Activated CD4-positive, alpha-beta T cell treated with anti-CD3 and anti-CD28 coated beads, Interleukin-2, amount 10 ng/mL, durations not matched to agents 24 days and 14 days (primary cell): ENCODE measurements at regions not wholly inside any gene's neighbourhood (a gene's known extent, or its start where the extent isn't known, plus 50 kb on each side); places are given as distances from the start of the nearest gene placed in this dataset.

Experiments used
- DNase-seq: peaks from one replicate; pipeline ENCODE4 v3.0.0; 2022
- H3K27ac Mint-ChIP-seq: one replicate; pipeline ENCODE4 v1.8.0; 2022; ENCODE audit warnings: mild to moderate bottlenecking, mixed read lengths
- H3K27me3 Mint-ChIP-seq: one replicate; pipeline ENCODE4 v1.8.0; 2022; ENCODE audit warnings: mixed read lengths
- H3K36me3 Mint-ChIP-seq: one replicate; pipeline ENCODE4 v1.8.0; 2022; ENCODE audit warnings: low read depth, mild to moderate bottlenecking, mixed read lengths
- H3K4me1 Mint-ChIP-seq: one replicate; pipeline ENCODE4 v1.8.0; 2021; ENCODE audit warnings: mixed read lengths
- H3K4me3 Mint-ChIP-seq: one replicate; pipeline ENCODE4 v1.8.0; 2022; ENCODE audit warnings: mild to moderate bottlenecking, moderate library complexity, mixed read lengths
- H3K9me3 Mint-ChIP-seq: one replicate; pipeline ENCODE4 v1.8.0; 2021; ENCODE audit warnings: mixed read lengths
- intact Hi-C: fragments of 100-400 bp; cut with micrococcal nuclease; formaldehyde crosslinking; loops from one replicate; pipeline ENCODE4 v1.15.1; 2023

DNA sequence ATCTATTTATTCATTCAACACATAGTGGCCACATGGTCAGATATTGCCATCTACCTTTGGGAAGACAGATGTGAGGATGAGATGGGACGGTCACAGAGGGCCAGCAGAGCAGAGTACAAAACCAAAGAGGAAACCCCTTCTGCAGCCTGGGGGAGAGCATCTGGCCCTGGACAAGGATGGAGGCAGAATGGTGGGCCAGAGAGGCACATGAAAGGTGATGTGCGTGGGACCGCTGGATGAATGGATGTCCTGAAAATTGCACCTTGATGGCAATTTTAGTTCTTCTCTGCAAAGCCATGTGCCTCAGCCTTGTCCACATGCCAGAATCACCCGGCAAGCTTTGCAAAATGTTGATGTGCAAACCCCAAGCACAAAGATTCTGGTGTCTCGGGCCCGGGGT lies 77.4 kb upstream of the CD93 start:
- H3K4me3 Mint-ChIP-seq = no peak overlapping the region
- no peaks in the 10 kb centered on the region for H3K9me3 Mint-ChIP-seq
- no peak overlapping the region for H3K27ac Mint-ChIP-seq
- DNase-seq = no peak
- peaks cover 4% of the 10 kb centered on the region for H3K27me3 Mint-ChIP-seq
- intact Hi-C loops = no loop called here
- H3K4me1 Mint-ChIP-seq = peaks cover 16% of the 10 kb centered on the region
- no peaks in the 10 kb centered on the region for H3K36me3 Mint-ChIP-seq

DNA sequence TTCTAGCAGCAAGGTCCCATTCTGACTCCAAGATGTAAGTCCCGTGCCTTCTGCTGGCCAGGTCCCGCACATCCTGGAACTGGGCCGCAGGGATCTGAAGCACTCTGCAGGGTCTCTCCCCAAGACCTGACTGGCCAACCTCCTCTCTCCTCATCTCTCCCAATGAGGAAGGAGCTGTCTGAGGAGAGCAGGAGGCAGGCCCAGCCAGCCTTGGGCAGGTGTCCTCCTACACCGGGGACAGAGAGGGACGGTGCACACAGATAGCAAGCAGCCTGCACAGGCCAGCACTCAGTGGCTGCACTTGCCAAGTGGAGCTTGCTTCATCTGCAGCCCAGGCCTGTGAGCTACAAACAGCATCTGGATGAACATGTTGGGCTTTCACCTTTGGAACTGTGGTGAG lies 76.8 kb upstream of the CD93 start:
- Mint-ChIP-seq H3K27ac (no peak overlapping the region), H3K9me3 (no peaks in the 10 kb centered on the region), H3K4me3 (no peak overlapping the region), H3K4me1 (peaks cover 16% of the 10 kb centered on the region), H3K36me3 (no peaks in the 10 kb centered on the region), H3K27me3 (peaks cover 4% of the 10 kb centered on the region)
- intact Hi-C loops = no loop called here
- no peak for DNase-seq

DNA sequence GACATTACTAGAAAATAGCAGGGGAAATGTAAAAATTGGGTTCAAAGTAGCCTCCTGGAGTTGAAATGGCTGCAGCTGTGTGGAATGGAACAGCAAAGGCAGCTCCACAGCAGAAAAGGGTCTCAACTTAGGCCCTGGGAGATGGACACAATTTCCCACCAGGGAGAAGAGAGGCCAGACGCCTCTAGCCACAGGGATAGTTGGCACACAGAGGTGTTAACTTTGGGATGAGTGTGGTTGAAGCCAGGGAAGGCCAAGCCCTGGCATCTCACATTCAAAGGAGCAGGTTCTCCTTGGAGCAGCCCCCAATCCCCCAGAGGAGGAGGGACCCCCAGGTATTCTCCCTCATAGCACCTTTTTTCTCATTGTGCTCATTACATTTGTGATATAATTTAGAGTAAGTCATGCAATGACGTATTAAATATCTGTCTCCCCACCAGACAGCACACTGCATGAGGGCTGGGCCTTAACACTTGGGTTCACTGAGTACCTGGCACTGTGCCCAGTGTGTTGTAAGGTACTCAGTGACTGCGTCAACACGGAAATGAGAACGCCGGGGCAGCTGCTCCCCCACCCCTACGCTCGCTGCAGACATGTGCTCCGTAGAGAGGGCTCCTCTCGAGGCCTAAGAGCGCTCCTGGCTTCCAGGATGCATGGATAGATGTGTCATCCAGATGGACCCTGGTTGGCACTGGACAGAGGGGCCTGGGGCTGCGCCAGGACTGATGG lies 76.0 kb upstream of the CD93 start:
- no peaks in the 10 kb centered on the region for H3K36me3 Mint-ChIP-seq
- H3K27me3 Mint-ChIP-seq = peaks cover 4% of the 10 kb centered on the region
- H3K9me3 Mint-ChIP-seq = no peaks in the 10 kb centered on the region
- no peak overlapping the region for H3K27ac Mint-ChIP-seq
- intact Hi-C loops = no loop called here
- peak; percentile 52 for DNase-seq
- no peak overlapping the region for H3K4me3 Mint-ChIP-seq
- peaks cover 17% of the 10 kb centered on the region for H3K4me1 Mint-ChIP-seq

DNA sequence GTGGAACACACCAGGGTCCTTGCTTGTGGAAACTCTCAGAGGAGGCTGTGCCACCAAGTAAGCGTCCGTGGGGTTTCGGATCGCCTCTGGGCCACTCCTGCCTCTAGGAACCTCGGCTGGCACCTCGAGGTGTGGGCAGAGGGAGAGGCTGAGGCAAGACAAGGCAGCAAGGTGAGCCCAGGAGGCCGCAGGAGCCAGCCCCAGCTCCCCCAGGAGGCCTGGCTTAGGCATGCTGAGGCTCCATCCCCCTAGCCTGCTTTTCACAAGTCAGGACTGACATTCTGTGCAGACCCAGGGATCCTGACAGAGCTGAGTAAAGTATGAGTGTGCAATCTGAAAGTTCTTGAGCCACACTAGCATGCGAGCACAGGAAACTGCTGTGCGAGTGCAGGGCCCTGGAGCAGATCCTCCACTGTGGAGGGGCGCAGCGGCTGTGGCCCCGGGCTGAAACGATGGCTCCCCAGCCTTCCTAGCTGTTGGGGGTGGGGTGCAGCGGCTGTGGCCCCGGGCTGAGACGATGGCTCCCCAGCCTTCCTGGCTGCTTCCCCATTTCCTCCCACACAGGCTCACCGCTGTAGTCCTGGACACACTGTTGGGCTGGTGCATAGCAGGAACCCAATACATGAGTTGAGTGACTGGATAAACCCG lies 75.2 kb upstream of the CD93 start:
- Mint-ChIP-seq H3K36me3 (no peaks in the 10 kb centered on the region), H3K27ac (no peak overlapping the region), H3K4me3 (no peak overlapping the region), H3K4me1 (peaks cover 17% of the 10 kb centered on the region), H3K27me3 (peaks cover 4% of the 10 kb centered on the region), H3K9me3 (no peaks in the 10 kb centered on the region)
- intact Hi-C loops = no loop called here
- DNase-seq = peak; percentile 56

DNA sequence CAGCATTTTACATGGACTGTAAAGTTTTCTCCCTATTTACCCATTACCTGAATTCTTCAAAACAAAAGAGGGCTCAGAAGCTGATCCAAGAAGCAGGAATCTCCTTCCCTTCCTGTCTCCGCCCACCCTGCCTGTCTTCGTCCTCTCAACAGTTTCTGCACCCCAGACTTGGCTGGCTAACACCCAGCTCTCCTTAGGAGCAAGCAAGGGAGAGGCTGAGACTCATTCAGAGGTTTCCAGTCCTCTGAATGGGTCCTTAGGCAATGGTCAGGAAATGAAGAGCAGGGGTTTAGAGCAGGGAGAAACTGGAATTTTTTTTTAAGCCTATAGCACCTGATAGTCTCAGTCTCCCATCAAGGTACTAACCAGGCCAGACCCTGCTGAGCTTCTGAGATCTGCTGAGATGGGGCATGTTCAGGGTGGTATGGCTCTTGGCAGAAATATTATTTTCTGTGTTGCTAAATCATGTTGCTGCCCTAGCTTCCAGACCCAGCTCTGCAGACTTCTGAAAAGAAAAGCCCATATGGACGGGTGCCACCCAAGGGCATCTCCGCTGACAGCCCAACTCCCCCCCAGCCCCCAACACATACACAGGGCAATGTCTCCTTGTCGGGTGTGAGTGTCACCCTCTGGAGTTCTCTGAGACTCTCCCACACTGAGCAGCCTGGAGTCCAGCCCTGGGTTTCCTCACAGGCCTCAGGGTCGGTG lies 74.6 kb upstream of the CD93 start:
- peaks cover 2% of the 10 kb centered on the region for H3K27me3 Mint-ChIP-seq
- intact Hi-C loops = no loop called here
- H3K4me3 Mint-ChIP-seq = no peak overlapping the region
- H3K27ac Mint-ChIP-seq = no peak overlapping the region
- no peak for DNase-seq
- H3K4me1 Mint-ChIP-seq = peaks cover 17% of the 10 kb centered on the region
- H3K9me3 Mint-ChIP-seq = no peaks in the 10 kb centered on the region
- no peaks in the 10 kb centered on the region for H3K36me3 Mint-ChIP-seq

DNA sequence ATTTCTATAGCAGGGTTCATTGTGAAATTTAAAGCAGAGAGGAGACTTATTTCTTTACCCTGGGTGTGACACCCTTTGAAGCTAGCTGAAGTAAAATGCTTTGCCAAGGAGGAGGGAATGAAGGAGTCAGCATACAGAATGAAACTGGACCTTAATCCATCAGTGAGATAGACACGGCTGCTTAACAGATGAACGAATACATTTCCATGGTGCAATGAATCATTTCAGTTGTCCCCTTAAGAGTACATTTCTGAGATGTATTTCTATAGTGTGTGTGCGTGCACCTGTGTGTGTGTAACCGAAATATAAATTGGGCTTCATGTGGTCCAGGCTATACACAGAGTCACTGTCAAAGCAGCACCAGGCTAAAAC lies 73.8 kb upstream of the CD93 start:
- Mint-ChIP-seq H3K4me1 (peaks cover 21% of the 10 kb centered on the region), H3K27ac (no peak overlapping the region), H3K4me3 (peak overlapping the region; percentile 22), H3K36me3 (no peaks in the 10 kb centered on the region), H3K9me3 (no peaks in the 10 kb centered on the region), H3K27me3 (no peaks in the 10 kb centered on the region)
- intact Hi-C loops = loop anchor here (2.0 kb wide), 1 partner anchor 17 kb away; no protein-coding TSS in a partner anchor
- peak; percentile 61 for DNase-seq

DNA sequence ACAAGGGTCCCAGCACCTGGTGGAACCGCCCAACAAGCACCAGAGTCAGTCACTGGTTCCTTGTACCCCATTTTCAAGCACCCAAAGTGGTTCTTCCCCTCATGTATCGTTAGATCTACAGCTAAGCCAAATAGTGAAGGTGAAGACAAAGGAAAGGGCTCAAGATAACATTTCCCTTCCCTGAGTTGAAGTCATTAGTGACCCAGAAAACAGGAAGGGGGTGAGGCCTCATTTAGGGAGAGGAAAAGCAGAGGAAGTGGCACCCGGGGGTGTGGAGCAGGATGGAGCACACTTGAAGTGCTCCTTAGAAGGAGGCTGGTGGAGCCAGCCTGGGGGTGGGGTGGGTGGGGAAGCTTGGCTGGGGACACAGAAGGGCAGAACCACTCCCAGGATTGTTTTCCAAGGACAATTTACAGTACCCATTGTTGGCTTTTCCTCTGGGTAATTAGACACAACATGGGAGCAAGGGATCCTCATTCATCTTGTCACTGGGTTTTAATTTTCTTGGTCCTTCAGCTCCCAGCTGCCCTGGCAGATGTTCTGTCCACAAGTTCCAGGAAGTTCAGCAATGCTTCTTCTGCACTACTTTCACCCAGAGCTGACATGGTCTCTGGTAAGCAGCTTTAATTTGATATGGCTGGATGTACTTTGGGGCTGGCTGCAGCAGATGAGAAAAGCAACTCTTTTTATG lies 73.3 kb upstream of the CD93 start:
- Mint-ChIP-seq H3K4me3 (peak overlapping the region; percentile 41), H3K9me3 (no peaks in the 10 kb centered on the region), H3K27me3 (peaks cover 2% of the 10 kb centered on the region), H3K4me1 (peaks cover 25% of the 10 kb centered on the region), H3K27ac (peak overlapping the region; percentile 48), H3K36me3 (no peaks in the 10 kb centered on the region)
- intact Hi-C loops = loop anchor here (2.0 kb wide), 1 partner anchor 17 kb away; no protein-coding TSS in a partner anchor
- DNase-seq = no peak

DNA sequence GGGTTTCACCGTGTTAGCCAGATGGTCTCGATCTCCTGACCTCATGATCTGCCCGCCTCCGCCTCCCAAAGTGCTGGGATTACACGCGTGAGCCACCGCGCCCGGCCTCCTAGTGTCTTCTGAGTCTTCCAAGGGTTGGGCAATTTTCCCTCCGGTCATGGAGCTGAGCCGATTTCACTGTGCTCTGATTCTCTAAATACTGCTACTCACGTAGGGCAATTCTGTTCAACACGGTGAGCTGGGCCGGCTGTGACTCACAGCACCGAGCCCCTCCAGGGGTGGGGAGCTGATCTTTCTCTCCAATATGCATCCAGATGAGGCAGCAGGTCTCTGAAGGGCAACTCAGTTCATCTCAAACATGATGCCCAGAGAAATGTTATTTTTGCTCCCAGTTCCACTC lies 71.6 kb upstream of the CD93 start:
- peaks cover 26% of the 10 kb centered on the region for H3K4me1 Mint-ChIP-seq
- DNase-seq = no peak
- H3K4me3 Mint-ChIP-seq = no peak overlapping the region
- intact Hi-C loops = loop anchor here (2.0 kb wide), 1 partner anchor 15 kb away; no protein-coding TSS in a partner anchor
- no peaks in the 10 kb centered on the region for H3K36me3 Mint-ChIP-seq
- H3K9me3 Mint-ChIP-seq = no peaks in the 10 kb centered on the region
- H3K27ac Mint-ChIP-seq = no peak overlapping the region
- peaks cover 2% of the 10 kb centered on the region for H3K27me3 Mint-ChIP-seq

DNA sequence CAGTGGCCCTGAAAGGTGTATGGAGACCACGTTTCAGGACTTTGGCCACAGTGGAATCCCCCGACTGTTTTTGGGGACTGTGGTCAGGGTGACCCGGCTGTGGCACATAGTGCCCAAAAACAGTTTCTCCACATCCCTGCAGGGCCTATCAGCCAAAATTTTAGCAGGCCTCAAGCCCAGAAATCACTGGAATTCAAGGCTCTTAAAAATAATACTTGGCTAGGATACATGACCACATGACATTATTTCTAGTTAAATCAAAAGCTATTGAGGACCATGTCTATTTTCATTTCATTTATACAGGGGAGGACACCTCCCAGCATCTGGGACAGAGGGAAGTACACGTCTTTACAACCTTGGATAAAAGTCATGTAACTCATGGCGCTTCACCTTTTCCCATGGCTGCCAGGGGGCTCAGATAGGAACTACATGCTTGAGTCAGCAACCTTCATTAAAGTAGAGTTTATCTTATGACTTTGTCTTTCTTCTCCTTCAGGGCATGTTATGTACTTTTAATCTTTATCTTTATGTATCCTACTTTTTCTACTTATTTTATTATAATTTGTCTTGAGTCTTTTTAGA lies 70.8 kb upstream of the CD93 start:
- Mint-ChIP-seq H3K4me1 (peaks cover 31% of the 10 kb centered on the region), H3K27ac (no peak overlapping the region), H3K36me3 (no peaks in the 10 kb centered on the region), H3K4me3 (no peak overlapping the region), H3K27me3 (peaks cover 2% of the 10 kb centered on the region), H3K9me3 (no peaks in the 10 kb centered on the region)
- intact Hi-C loops = no loop called here
- DNase-seq = no peak

DNA sequence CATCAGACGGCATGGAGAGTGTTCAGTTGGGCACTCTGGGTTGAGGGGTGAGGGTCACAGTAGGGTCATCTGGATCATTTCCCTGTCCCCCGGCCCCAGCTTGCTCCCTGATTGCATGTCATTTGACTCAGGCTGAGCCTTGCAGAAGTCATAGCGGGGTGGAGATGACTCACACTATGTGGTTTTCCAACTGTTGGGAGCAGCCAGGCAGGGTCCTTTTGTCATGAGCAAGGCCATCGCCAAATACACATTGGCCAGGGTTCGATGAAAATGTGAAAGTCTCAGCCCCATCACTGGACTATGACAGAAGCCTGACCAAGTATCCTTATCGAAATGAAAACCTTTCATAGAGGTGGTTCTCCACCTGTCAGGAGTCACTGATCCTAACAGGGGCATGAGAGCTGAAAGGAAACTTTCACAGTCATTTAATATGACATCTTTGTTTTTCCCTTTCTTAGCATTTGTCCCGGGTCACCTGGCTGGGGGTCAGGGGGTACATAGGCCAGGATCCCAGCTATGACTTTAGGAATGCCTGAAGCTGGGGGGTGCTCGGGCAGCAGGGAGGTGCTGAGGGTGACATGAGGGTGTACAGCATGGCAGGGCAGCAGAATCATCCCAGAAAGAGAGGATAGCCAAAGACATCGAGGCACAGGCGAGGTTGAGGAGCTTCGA lies 70.2 kb upstream of the CD93 start:
- peaks cover 30% of the 10 kb centered on the region for H3K4me1 Mint-ChIP-seq
- no peaks in the 10 kb centered on the region for H3K36me3 Mint-ChIP-seq
- DNase-seq = no peak
- H3K27me3 Mint-ChIP-seq = peaks cover 2% of the 10 kb centered on the region
- no peak overlapping the region for H3K27ac Mint-ChIP-seq
- H3K4me3 Mint-ChIP-seq = no peak overlapping the region
- no peaks in the 10 kb centered on the region for H3K9me3 Mint-ChIP-seq
- intact Hi-C loops = no loop called here

DNA sequence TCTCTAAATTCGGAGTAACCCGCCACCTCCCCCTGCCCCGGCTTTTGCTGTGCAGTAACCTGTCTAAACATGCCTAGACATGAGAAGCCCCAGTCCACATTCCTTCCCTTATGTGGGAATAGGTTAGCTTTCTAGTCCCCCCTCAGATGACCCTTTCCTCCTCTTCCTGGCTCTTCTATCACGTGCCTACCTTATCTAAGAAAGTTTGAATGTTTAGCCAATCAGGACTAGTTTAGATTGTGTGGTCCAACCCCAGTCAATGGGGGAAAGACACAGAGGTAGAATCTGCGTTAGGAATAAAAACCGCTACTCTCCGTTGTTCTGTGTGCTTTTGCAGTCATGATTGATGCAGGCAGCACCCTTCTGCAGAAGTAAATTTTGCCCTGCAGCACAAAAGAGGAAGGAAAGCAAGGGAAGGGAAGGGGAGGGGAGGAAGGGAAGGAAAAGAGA lies 69.0 kb upstream of the CD93 start:
- intact Hi-C loops = no loop called here
- H3K27ac Mint-ChIP-seq = no peak overlapping the region
- H3K27me3 Mint-ChIP-seq = peaks cover 2% of the 10 kb centered on the region
- peaks cover 29% of the 10 kb centered on the region for H3K4me1 Mint-ChIP-seq
- DNase-seq = no peak
- H3K36me3 Mint-ChIP-seq = no peaks in the 10 kb centered on the region
- H3K9me3 Mint-ChIP-seq = no peaks in the 10 kb centered on the region
- H3K4me3 Mint-ChIP-seq = no peak overlapping the region

DNA sequence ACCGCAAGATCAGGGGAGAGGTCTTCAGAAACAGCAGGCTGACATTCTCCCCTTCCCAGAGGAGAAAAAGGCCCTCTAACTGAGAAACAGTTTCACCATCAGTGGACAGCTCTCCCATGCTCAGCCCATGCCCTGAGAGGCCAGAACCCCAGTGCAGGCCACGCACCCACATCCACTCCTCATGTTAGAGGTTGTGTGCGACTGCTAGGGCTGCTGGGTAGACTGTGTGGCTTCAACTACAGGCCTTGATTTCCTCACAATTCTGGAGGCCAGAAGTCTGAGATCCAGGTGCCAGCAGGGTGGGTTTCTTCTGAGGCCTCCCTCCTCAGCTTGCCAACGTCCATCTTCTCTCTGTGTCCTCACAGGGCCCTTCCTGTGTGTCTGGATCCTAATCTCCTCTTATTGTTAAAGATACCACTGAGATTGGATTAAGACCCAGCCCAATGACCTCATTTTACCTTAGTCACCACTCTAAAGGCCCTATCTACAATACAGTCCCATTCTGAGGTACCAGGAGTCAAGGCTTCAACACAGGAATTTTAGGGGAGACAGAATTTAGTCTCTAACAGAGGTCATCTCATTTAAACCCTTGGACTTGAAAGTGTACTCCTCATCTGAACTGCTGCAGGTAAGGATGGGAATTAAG lies 67.7 kb upstream of the CD93 start:
- Mint-ChIP-seq H3K4me1 (peaks cover 30% of the 10 kb centered on the region), H3K36me3 (no peaks in the 10 kb centered on the region), H3K4me3 (no peak overlapping the region), H3K9me3 (no peaks in the 10 kb centered on the region), H3K27ac (no peak overlapping the region), H3K27me3 (peaks cover 2% of the 10 kb centered on the region)
- intact Hi-C loops = no loop called here
- no peak for DNase-seq

DNA sequence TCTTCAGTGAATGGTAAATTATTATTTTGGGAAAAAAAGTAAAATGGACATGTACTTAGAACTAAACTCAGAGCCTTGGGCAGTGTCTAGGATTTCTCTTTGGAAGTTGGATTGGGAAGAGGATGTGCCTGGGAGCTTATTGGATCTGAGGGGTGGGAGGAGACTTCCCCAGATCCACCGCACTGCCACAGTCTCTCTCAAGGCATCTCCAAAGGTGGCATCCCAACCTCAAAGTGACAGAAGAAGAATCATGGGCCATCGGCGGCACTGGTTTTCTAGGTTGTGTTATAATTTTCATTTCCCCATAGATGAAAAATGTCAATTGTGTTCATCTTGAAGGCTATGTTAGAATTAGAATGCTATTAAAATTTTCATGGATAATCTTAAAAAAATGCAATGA lies 66.8 kb upstream of the CD93 start:
- H3K27me3 Mint-ChIP-seq = peaks cover 2% of the 10 kb centered on the region
- DNase-seq = no peak
- H3K9me3 Mint-ChIP-seq = no peaks in the 10 kb centered on the region
- H3K27ac Mint-ChIP-seq = no peak overlapping the region
- no peaks in the 10 kb centered on the region for H3K36me3 Mint-ChIP-seq
- peaks cover 39% of the 10 kb centered on the region for H3K4me1 Mint-ChIP-seq
- H3K4me3 Mint-ChIP-seq = no peak overlapping the region
- intact Hi-C loops = no loop called here
